ENCODE measurements at regions not wholly inside any gene's neighbourhood (a gene's known extent, or its start where the extent isn't known, plus 50 kb on each side); places are given as distances from the start of the nearest gene placed in this dataset.

DNA sequence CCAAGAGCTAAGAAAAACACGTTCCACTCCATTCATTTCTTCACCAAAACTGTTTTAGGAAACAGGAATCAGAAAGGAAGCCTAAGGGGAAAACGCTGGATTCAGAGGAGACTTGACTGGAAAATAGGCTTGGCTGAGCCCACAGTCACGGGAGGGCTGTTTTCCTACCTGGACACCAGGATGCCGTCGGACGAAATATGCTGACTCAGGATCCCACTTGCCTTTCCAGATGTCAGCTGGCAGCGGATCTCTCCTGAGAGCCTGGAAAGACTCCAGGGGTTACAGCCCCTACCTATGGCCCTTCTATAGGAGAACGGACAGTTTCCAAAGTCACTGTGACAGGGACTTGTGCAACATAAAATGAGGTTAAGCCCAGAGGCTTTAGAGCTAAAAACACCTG, 245.1 kb downstream of the C16orf95 start:
- TF ChIP-seq CTCF (IDR thresholded peaks at IDR 0.05) (no peak), POLR2A (IDR thresholded peaks at IDR 0.05) (no peak)
